NB4 (cell line): ENCODE measurements at regions not wholly inside any gene's neighbourhood (a gene's known extent, or its start where the extent isn't known, plus 50 kb on each side); places are given as distances from the start of the nearest gene placed in this dataset.

Source experiments
- MYC ChIP-seq: IDR thresholded peaks from 2 replicates; pipeline ENCODE4 v1.6.1; 2011; ENCODE audit warnings: low read depth, low read length
- POLR2A ChIP-seq: IDR thresholded peaks from 2 replicates; pipeline ENCODE4 v1.6.1; 2011; ENCODE audit warnings: mild to moderate bottlenecking; ENCODE audit not compliant: insufficient read length; ENCODE audit errors: extremely low read depth
- TF ChIP-seq, protein P1 (sequence below): IDR thresholded peaks from one replicate; pipeline ENCODE4 v1.5.1; 2012; ENCODE audit warnings: low read depth, low read length
- TF ChIP-seq, protein P2 (sequence below): IDR thresholded peaks from 2 replicates; pipeline ENCODE4 v1.6.1; 2011; ENCODE audit warnings: low read depth, low read length

DNA sequence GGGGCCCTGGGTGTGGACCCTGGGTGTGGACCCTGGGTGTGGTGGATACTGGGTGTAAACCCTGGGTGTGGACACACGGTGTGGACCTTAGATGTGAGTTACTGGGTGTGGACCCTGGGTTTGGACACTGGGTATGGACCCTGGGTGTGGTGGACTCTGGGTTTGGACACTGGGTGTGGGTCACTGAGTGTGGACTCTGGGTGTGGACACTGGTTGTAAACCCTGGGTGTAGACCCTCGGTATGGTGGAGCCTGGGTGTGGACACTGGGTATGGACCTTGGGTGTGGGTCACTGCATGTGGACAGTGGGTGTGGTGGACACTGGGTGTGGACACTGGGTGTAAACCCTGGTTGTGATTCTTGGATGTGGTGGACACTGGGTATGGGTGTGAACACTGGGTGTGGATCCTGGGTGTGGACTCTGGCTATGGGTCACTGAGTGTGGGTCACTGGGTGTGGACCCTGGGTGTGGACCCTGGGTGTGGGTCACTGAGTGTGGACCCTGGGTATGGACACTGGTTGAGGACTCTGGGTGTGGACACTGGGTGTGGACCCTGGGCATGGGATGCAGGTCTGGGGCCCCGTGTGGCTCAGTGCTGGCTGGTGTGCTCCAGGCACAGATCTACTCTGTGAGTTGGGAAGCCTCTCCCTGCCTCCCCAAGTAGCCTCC lies 356.2 kb downstream of the GLRX3 start:
- TF ChIP-seq, protein P1, sequence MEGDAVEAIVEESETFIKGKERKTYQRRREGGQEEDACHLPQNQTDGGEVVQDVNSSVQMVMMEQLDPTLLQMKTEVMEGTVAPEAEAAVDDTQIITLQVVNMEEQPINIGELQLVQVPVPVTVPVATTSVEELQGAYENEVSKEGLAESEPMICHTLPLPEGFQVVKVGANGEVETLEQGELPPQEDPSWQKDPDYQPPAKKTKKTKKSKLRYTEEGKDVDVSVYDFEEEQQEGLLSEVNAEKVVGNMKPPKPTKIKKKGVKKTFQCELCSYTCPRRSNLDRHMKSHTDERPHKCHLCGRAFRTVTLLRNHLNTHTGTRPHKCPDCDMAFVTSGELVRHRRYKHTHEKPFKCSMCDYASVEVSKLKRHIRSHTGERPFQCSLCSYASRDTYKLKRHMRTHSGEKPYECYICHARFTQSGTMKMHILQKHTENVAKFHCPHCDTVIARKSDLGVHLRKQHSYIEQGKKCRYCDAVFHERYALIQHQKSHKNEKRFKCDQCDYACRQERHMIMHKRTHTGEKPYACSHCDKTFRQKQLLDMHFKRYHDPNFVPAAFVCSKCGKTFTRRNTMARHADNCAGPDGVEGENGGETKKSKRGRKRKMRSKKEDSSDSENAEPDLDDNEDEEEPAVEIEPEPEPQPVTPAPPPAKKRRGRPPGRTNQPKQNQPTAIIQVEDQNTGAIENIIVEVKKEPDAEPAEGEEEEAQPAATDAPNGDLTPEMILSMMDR: no peak
- TF ChIP-seq POLR2A (no peak), MYC (no peak)
- TF ChIP-seq, protein P2, sequence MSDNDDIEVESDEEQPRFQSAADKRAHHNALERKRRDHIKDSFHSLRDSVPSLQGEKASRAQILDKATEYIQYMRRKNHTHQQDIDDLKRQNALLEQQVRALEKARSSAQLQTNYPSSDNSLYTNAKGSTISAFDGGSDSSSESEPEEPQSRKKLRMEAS: no peak
